Common myeloid progenitor, CD34-positive (primary cell): ENCODE measurements at regions not wholly inside any gene's neighbourhood (a gene's known extent, or its start where the extent isn't known, plus 50 kb on each side); places are given as distances from the start of the nearest gene placed in this dataset.

Experiments
- CTCF ChIA-PET: fragments of 350-600 bp; sonication (Branson Sonifier 250); formaldehyde crosslinking; loops from one replicate; lab custom pipeline; 2021; ENCODE audit warnings: antibody characterized with exemption; lab: Charles Lee
- POLR2A ChIA-PET: fragments of 350-600 bp; sonication (Branson Sonifier 250); formaldehyde crosslinking; loops from one replicate; lab custom pipeline; 2021; ENCODE audit warnings: antibody characterized with exemption; lab: Charles Lee
- DNase-seq, 3 donors: peaks; one replicate each; pipeline versions ENCODE4 v3.0.0 to v3.0.0-alpha.2; 2013
- H3K27ac ChIP-seq, 2 experiments: 1 replicate in 1 of 2; 2 replicates in 1 of 2; pipeline ENCODE4 v1.7.0; 2013; ENCODE audit warnings: inconsistent platforms in 2 of 2, low read length in 2 of 2, mild to moderate bottlenecking in 2 of 2, low read depth in 1 of 2, moderate library complexity in 1 of 2; ENCODE audit not compliant: severe bottlenecking in 2 of 2, insufficient read depth in 1 of 2, poor library complexity in 1 of 2
- H3K27me3 ChIP-seq, 5 experiments: replicated peaks in 2 of 5; 1 replicate in 3 of 5; 2 replicates in 2 of 5; pipeline versions ENCODE4 v1.6.1 to v1.7.0; 2013; ENCODE audit warnings: low read length in 4 of 5, mild to moderate bottlenecking in 2 of 5, moderate library complexity in 2 of 5, inconsistent platforms in 1 of 5; ENCODE audit not compliant: insufficient read depth in 5 of 5, control insufficient read depth in 4 of 5
- H3K36me3 ChIP-seq, 4 experiments: 1 replicate in 2 of 4; 2 replicates in 2 of 4; pipeline versions ENCODE4 v1.6.1 to v1.7.0; 2013; ENCODE audit warnings: low read length in 3 of 4, control low read depth in 1 of 4, mild to moderate bottlenecking in 1 of 4; ENCODE audit not compliant: control insufficient read depth in 4 of 4, insufficient read depth in 4 of 4
- H3K4me1 ChIP-seq, 4 experiments: 1 replicate in 3 of 4; 2 replicates in 1 of 4; pipeline versions ENCODE4 v1.6.1 to v1.7.1; 2013; ENCODE audit warnings: low read length in 3 of 4, mild to moderate bottlenecking in 3 of 4, control low read depth in 1 of 4, inconsistent platforms in 1 of 4, moderate library complexity in 1 of 4; ENCODE audit not compliant: control insufficient read depth in 4 of 4, insufficient read depth in 4 of 4; ENCODE audit errors: control extremely low read depth in 1 of 4
- H3K4me3 ChIP-seq, 7 experiments: 1 replicate in 4 of 7; 2 replicates in 3 of 7; pipeline versions ENCODE4 v1.5.1 to v1.7.0; 2013; ENCODE audit warnings: mild to moderate bottlenecking in 7 of 7, low read length in 6 of 7, moderate library complexity in 6 of 7, inconsistent platforms in 2 of 7, low read depth in 2 of 7, control low read depth in 1 of 7; ENCODE audit not compliant: insufficient read depth in 4 of 7, control insufficient read depth in 1 of 7; ENCODE audit errors: extremely low read depth in 1 of 7
- H3K9me3 ChIP-seq, 5 experiments: 1 replicate in 4 of 5; 2 replicates in 1 of 5; pipeline versions ENCODE4 v1.6.1 to v1.7.1; 2013; ENCODE audit warnings: low read length in 4 of 5, mild to moderate bottlenecking in 2 of 5, inconsistent platforms in 1 of 5, low read depth in 1 of 5, moderate library complexity in 1 of 5; ENCODE audit not compliant: control insufficient read depth in 4 of 5, insufficient read depth in 2 of 5; ENCODE audit errors: control extremely low read depth in 1 of 5
- WGBS: methylation state at CpG from one replicate; pipeline ENCODE4 v1.1.5; 2013; ENCODE audit not compliant: insufficient coverage; 5-methylcytosine and 5-hydroxymethylcytosine counted together

DNA sequence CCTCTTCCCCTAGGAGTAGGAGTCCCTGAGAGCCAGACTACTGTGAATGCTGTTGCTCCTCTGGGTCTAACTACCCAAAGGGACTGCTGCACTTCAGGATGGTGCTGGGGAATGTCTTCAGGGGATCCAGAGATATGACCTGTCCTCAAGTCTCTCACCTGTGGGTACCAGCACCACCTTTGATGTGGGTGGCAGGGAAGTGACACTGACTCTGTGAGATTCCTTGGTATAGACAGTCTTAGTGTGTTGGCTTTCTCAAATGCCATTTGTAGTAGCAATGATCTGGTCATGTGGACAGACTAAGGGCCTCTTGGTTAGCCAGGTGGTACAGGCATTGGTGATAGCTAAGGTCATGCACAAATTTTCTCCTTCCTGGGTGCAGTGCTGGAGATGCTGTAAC, 108.9 kb upstream of the ADAMTS3 start:
- no peaks in the 10 kb centered on the region for H3K36me3 ChIP-seq
- POLR2A ChIA-PET = no interaction called here
- peaks cover 0 to 2% (median 0%) of the 10 kb centered on the region in 5 experiments for H3K9me3 ChIP-seq
- no peaks in the 10 kb centered on the region for H3K4me1 ChIP-seq
- no peak for DNase-seq
- no peak overlapping the region for H3K27ac ChIP-seq
- CTCF ChIA-PET = no interaction called here
- no peak overlapping the region for H3K4me3 ChIP-seq
- peaks cover 0 to 2% (median 0%) of the 10 kb centered on the region in 5 experiments for H3K27me3 ChIP-seq

GRCh38 chr4:72677265-72677664, 108.2 kb upstream of the ADAMTS3 start:
- 86% methylated on average over 1 of the region's 4 CpGs for WGBS
- Histone ChIP-seq H3K36me3 (no peaks in the 10 kb centered on the region), H3K9me3 (peaks cover 0 to 2% (median 0%) of the 10 kb centered on the region in 5 experiments), H3K4me3 (no peak overlapping the region), H3K27ac (no peak overlapping the region), H3K4me1 (no peaks in the 10 kb centered on the region), H3K27me3 (peaks cover 0 to 2% (median 0%) of the 10 kb centered on the region in 5 experiments)
- POLR2A ChIA-PET = no interaction called here
- CTCF ChIA-PET = no interaction called here
- no peak for DNase-seq

GRCh38 chr4:72671980-72672379, 103.0 kb upstream of the ADAMTS3 start:
- CTCF ChIA-PET = no interaction called here

DNA sequence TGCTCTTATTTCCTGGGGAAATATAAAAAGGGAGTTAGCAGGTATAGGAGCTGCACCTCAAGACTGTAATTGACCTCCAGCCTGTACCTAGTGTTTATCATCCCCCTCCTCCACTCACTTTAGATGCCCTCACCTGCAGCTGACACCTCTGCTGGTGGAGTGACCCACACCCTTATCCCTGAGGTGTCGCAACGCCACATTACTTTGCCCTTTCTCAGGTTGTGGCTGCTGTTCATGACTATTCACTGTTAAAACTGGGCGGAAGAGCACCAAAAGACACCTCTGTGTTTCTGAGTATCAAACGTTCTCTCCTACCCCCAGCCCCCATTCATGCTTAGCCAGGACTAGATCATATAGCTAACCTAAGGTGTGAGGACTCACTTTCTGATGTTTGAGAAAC, 101.5 kb upstream of the ADAMTS3 start:
- Histone ChIP-seq H3K27ac (no peak overlapping the region), H3K9me3 (no peaks in the 10 kb centered on the region), H3K4me3 (no peak overlapping the region), H3K4me1 (no peaks in the 10 kb centered on the region), H3K36me3 (no peaks in the 10 kb centered on the region), H3K27me3 (peaks cover 0 to 4% (median 0%) of the 10 kb centered on the region in 5 experiments)
- ChIA-PET CTCF (no interaction called here), POLR2A (no interaction called here)
- no peak for DNase-seq
- 100% methylated on average over 3 of the region's 4 CpGs for WGBS

More at GRCh38 chr4:72671980-72672379, 103.0 kb upstream of the ADAMTS3 start:
- H3K27ac ChIP-seq = no peak overlapping the region
- no CpG with 5 or more reads among the region's 3 CpGs for WGBS
- no peaks in the 10 kb centered on the region for H3K36me3 ChIP-seq
- H3K4me1 ChIP-seq = no peaks in the 10 kb centered on the region
- POLR2A ChIA-PET = no interaction called here
- no peaks in the 10 kb centered on the region for H3K9me3 ChIP-seq
- no peak for DNase-seq
- H3K27me3 ChIP-seq = peaks cover 0 to 3% (median 0%) of the 10 kb centered on the region in 5 experiments
- H3K4me3 ChIP-seq = no peak overlapping the region

- Histone ChIP-seq H3K27ac (no peak overlapping the region), H3K4me3 (no peak overlapping the region), H3K9me3 (no peaks in the 10 kb centered on the region), H3K36me3 (no peaks in the 10 kb centered on the region), H3K27me3 (peaks cover 0 to 4% (median 0%) of the 10 kb centered on the region in 5 experiments), H3K4me1 (no peaks in the 10 kb centered on the region)
- no peak for DNase-seq
- ChIA-PET CTCF (no interaction called here), POLR2A (no interaction called here)
- WGBS = 95% methylated on average over 3 of the region's 9 CpGs
Observed at GRCh38 chr4:72666910-72667309, 97.9 kb upstream of the ADAMTS3 start.

GRCh38 chr4:72665171-72665968, 96.3 kb upstream of the ADAMTS3 start:
- Histone ChIP-seq H3K4me1 (no peaks in the 10 kb centered on the region), H3K27me3 (peaks cover 0 to 4% (median 0%) of the 10 kb centered on the region in 5 experiments), H3K27ac (no peak overlapping the region), H3K9me3 (no peaks in the 10 kb centered on the region), H3K36me3 (no peaks in the 10 kb centered on the region), H3K4me3 (no peak overlapping the region)
- CTCF ChIA-PET = no interaction called here
- DNase-seq = no peak
- POLR2A ChIA-PET = no interaction called here
- WGBS = 86% methylated on average over 1 of the region's 3 CpGs

GRCh38 chr4:72663828-72664227, 94.8 kb upstream of the ADAMTS3 start:
- WGBS = 95% methylated on average over 2 of the region's 4 CpGs
- ChIA-PET POLR2A (no interaction called here), CTCF (no interaction called here)
- peaks cover 0 to 4% (median 0%) of the 10 kb centered on the region in 5 experiments for H3K27me3 ChIP-seq
- H3K9me3 ChIP-seq = no peaks in the 10 kb centered on the region
- no peak overlapping the region for H3K4me3 ChIP-seq
- DNase-seq = no peak
- no peaks in the 10 kb centered on the region for H3K4me1 ChIP-seq
- H3K27ac ChIP-seq = no peak overlapping the region
- no peaks in the 10 kb centered on the region for H3K36me3 ChIP-seq
